Natural killer cell (primary cell): ENCODE measurements at regions not wholly inside any gene's neighbourhood (a gene's known extent, or its start where the extent isn't known, plus 50 kb on each side); places are given as distances from the start of the nearest gene placed in this dataset.

Experiments used
- ATAC-seq, 3 donors: fragments of 150-1000 bp in 2 of 3; fragments of 200-7000 bp in 1 of 3; cut with Tn5 transposase; 1 replicate in 1 of 3; 2 replicates in 2 of 3; pipeline ENCODE4 v1.10.0; 2021; ENCODE audit warnings: mild to moderate bottlenecking in 2 of 3, moderate library complexity in 2 of 3
- DNase-seq, 2 donors: peaks; one replicate each; pipeline versions ENCODE4 v3.0.0 to v3.0.0-alpha.2; 2013 to 2021; ENCODE audit warnings: mixed read lengths in 1 of 2
- H3K27ac ChIP-seq: one replicate; pipeline ENCODE4 v1.5.1; 2013; ENCODE audit warnings: mild to moderate bottlenecking, low read length
- H3K27me3 ChIP-seq: one replicate; pipeline ENCODE4 v1.6.1; 2013; ENCODE audit warnings: low read length; ENCODE audit not compliant: control insufficient read depth, insufficient read depth
- H3K36me3 ChIP-seq: one replicate; pipeline ENCODE4 v1.6.1; 2013; ENCODE audit warnings: low read length; ENCODE audit not compliant: control insufficient read depth, insufficient read depth
- H3K4me1 ChIP-seq: one replicate; pipeline ENCODE4 v1.6.1; 2013; ENCODE audit warnings: low read length; ENCODE audit not compliant: control insufficient read depth, insufficient read depth
- H3K4me3 ChIP-seq: one replicate; pipeline ENCODE4 v1.5.1; 2013; ENCODE audit warnings: low read length
- H3K9me3 ChIP-seq: one replicate; pipeline ENCODE4 v1.6.1; 2013; ENCODE audit warnings: low read length; ENCODE audit not compliant: control insufficient read depth, insufficient read depth
- H3K27ac Mint-ChIP-seq, 2 donors: one replicate each; pipeline ENCODE4 v1.8.0; 2022; ENCODE audit warnings: mild to moderate bottlenecking in 2 of 2, mixed read lengths in 2 of 2, moderate library complexity in 1 of 2
- H3K27me3 Mint-ChIP-seq, 2 donors: one replicate each; pipeline ENCODE4 v1.8.0; 2022; ENCODE audit warnings: low read depth in 2 of 2, mixed read lengths in 2 of 2
- H3K36me3 Mint-ChIP-seq: one replicate; pipeline ENCODE4 v1.8.0; 2022; ENCODE audit warnings: mixed read lengths
- H3K4me1 Mint-ChIP-seq, 2 donors: one replicate each; pipeline ENCODE4 v1.8.0; 2022; ENCODE audit warnings: mixed read lengths in 2 of 2
- H3K4me3 Mint-ChIP-seq: one replicate; pipeline ENCODE4 v1.8.0; 2022; ENCODE audit warnings: mild to moderate bottlenecking, moderate library complexity, mixed read lengths
- H3K9me3 Mint-ChIP-seq, 2 donors: one replicate each; pipeline ENCODE4 v1.8.0; 2022; ENCODE audit warnings: mixed read lengths in 2 of 2
- CTCF ChIP-seq: fragments of 200-600 bp; IDR thresholded peaks from one replicate; pipeline ENCODE4 v1.8.0; 2022; ENCODE audit warnings: antibody characterized with exemption
- WGBS: methylation state at CpG from one replicate; pipeline ENCODE4 v1.1.7; 2013; ENCODE audit warnings: missing lambda C conversion rate; ENCODE audit not compliant: insufficient coverage; 5-methylcytosine and 5-hydroxymethylcytosine counted together
- intact Hi-C: fragments of 100-400 bp; cut with micrococcal nuclease; formaldehyde crosslinking; loops from one replicate; pipeline ENCODE4 v1.14.2; 2022

GRCh38 chr6:110554441-110554840 is 78.0 kb upstream of the SLC22A16 start:
- H3K4me3 ChIP-seq = no peak overlapping the region
- no peaks in the 10 kb centered on the region for H3K9me3 ChIP-seq
- intact Hi-C loops = no loop called here
- Mint-ChIP-seq H3K27ac (no peak overlapping the region), H3K4me3 (no peak overlapping the region), H3K27me3 (peaks cover 10 to 25% of the 10 kb centered on the region in 2 donors), H3K36me3 (no peaks in the 10 kb centered on the region), H3K4me1 (no peaks in the 10 kb centered on the region), H3K9me3 (no peaks in the 10 kb centered on the region)
- DNase-seq (no peak), ATAC-seq (no peak)
- WGBS = 100% methylated on average over 2 of the region's 2 CpGs
- no peak overlapping the region for H3K27ac ChIP-seq
- no peaks in the 10 kb centered on the region for H3K36me3 ChIP-seq
- TF ChIP-seq CTCF = no peak
- peaks cover 4% of the 10 kb centered on the region for H3K4me1 ChIP-seq
- no peaks in the 10 kb centered on the region for H3K27me3 ChIP-seq

GRCh38 chr6:110552901-110553641 is 76.7 kb upstream of the SLC22A16 start:
- peaks cover 11 to 25% of the 10 kb centered on the region in 2 donors for H3K27me3 Mint-ChIP-seq

GRCh38 chr6:110552076-110552475 is 75.7 kb upstream of the SLC22A16 start:
- peaks cover 11 to 25% of the 10 kb centered on the region in 2 donors for H3K27me3 Mint-ChIP-seq
- Histone ChIP-seq H3K9me3 (no peaks in the 10 kb centered on the region), H3K4me1 (no peaks in the 10 kb centered on the region), H3K27ac (no peak overlapping the region), H3K4me3 (no peak overlapping the region), H3K27me3 (no peaks in the 10 kb centered on the region), H3K36me3 (no peaks in the 10 kb centered on the region)
- H3K27ac Mint-ChIP-seq = no peak overlapping the region
- H3K9me3 Mint-ChIP-seq = no peaks in the 10 kb centered on the region
- no peak for TF ChIP-seq CTCF
- no peak for DNase-seq
- intact Hi-C loops = no loop called here
- no peaks in the 10 kb centered on the region for H3K36me3 Mint-ChIP-seq
- H3K4me3 Mint-ChIP-seq = no peak overlapping the region
- no peak for ATAC-seq
- no peaks in the 10 kb centered on the region for H3K4me1 Mint-ChIP-seq

More at GRCh38 chr6:110552901-110553641, 76.7 kb upstream of the SLC22A16 start:
- no peak for TF ChIP-seq CTCF
- H3K9me3 Mint-ChIP-seq = no peaks in the 10 kb centered on the region
- no peak overlapping the region for H3K27ac Mint-ChIP-seq
- intact Hi-C loops = no loop called here
- no peaks in the 10 kb centered on the region for H3K36me3 Mint-ChIP-seq
- no peak overlapping the region for H3K4me3 Mint-ChIP-seq
- H3K4me1 Mint-ChIP-seq = no peaks in the 10 kb centered on the region
- Histone ChIP-seq H3K4me3 (no peak overlapping the region), H3K27ac (no peak overlapping the region), H3K9me3 (no peaks in the 10 kb centered on the region), H3K4me1 (no peaks in the 10 kb centered on the region), H3K36me3 (no peaks in the 10 kb centered on the region), H3K27me3 (no peaks in the 10 kb centered on the region)
- 95% methylated on average over 18 of the region's 18 CpGs for WGBS
- no peak for DNase-seq
- ATAC-seq = no peak

- Mint-ChIP-seq H3K4me1 (no peaks in the 10 kb centered on the region), H3K4me3 (no peak overlapping the region), H3K9me3 (no peaks in the 10 kb centered on the region), H3K27me3 (peaks cover 8 to 25% of the 10 kb centered on the region in 2 donors), H3K36me3 (no peaks in the 10 kb centered on the region), H3K27ac (no peak overlapping the region)
- TF ChIP-seq CTCF = no peak
- Histone ChIP-seq H3K9me3 (no peaks in the 10 kb centered on the region), H3K27ac (no peak overlapping the region), H3K4me1 (no peaks in the 10 kb centered on the region), H3K27me3 (no peaks in the 10 kb centered on the region), H3K4me3 (no peak overlapping the region), H3K36me3 (no peaks in the 10 kb centered on the region)
- 97% methylated on average over 11 of the region's 11 CpGs for WGBS
- no peak for DNase-seq
- no peak for ATAC-seq
- intact Hi-C loops = no loop called here
These were observed 74.7 kb upstream of the SLC22A16 start for GRCh38 chr6:110551088-110551487.
